HG02678 (cell line): ENCODE measurements at regions not wholly inside any gene's neighbourhood (a gene's known extent, or its start where the extent isn't known, plus 50 kb on each side); places are given as distances from the start of the nearest gene placed in this dataset.

Experiments
- ATAC-seq: cut with Tn5 transposase; IDR thresholded peaks from one replicate; pipeline ENCODE4 v1.9.1; 2021; ENCODE audit warnings: mild to moderate bottlenecking, moderate library complexity; ENCODE audit not compliant: unreplicated experiment

- ATAC-seq = no peak
Measured at GRCh38 chr1:216896146-216896545, 172.9 kb upstream of the ESRRG start.

GRCh38 chr1:216894494-216894893, 171.3 kb upstream of the ESRRG start:
- ATAC-seq = no peak

GRCh38 chr1:216892581-216893160, 169.4 kb upstream of the ESRRG start:
- ATAC-seq = no peak

DNA sequence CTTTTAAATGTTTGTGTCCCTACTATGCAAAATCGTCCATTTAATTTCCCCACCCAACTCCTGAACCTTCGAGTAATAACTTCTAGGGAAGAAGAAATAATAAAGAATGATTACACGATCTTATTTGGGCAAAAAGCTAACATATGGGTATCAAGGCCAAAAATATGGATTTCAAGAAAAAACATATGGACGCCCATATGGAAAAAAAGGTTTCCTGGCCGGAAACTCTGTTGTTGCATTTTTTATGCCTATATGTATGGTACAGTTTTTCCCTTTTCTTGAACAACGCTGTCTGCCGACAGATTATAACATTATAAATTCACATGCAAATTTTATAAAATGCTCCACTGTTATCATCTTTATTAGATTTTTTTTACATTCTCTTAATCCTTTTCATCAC, 167.6 kb upstream of the ESRRG start:
- ATAC-seq = no peak

GRCh38 chr1:216888731-216889130, 165.5 kb upstream of the ESRRG start:
- ATAC-seq = no peak

GRCh38 chr1:216887032-216887431, 163.8 kb upstream of the ESRRG start:
- ATAC-seq = no peak

- ATAC-seq = no peak
Measured at GRCh38 chr1:216884614-216885229, 161.5 kb upstream of the ESRRG start.

- ATAC-seq = no peak
Measured at GRCh38 chr1:216883518-216883917, 160.3 kb upstream of the ESRRG start.

DNA sequence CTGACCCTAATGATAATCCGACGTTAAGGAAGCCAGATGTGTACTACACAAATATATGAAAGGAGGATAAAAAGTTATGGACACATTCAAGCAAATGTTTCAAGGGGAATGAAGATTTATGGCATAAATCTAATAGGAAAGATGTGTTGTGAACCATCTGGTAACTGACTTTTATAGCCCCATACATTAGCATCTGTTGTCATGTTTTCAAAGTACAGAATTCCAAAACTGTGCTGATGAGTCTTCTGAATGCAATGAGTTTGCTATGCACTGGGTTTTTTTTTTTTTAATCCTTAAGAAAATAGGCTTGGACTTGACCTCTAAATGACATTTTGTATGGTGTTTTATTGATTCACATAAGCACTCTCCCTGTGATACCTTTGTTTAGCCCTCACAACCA, 158.5 kb upstream of the ESRRG start:
- no peak for ATAC-seq

- no peak for ATAC-seq
Measured at GRCh38 chr1:216866714-216867113, 143.5 kb upstream of the ESRRG start.

DNA sequence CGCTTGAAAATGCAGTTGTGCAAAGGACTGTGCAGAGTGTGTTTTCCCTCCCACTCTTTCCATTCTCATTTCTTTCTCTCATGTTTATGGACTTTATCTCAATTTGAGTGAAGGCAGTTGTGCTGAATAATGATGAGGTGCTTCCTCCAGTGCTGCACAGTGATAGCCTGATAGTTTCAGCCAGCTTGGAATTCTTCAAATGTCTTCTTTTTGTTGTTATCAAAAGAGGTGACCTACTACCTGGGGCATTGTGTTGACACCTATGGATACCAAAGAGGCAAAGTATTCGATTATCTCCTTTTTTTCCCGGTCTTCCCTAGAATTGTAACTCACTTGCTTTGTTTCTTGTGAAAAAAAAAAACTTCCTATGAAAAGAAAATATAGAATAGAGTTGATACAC, 132.6 kb upstream of the ESRRG start:
- ATAC-seq = no peak

DNA sequence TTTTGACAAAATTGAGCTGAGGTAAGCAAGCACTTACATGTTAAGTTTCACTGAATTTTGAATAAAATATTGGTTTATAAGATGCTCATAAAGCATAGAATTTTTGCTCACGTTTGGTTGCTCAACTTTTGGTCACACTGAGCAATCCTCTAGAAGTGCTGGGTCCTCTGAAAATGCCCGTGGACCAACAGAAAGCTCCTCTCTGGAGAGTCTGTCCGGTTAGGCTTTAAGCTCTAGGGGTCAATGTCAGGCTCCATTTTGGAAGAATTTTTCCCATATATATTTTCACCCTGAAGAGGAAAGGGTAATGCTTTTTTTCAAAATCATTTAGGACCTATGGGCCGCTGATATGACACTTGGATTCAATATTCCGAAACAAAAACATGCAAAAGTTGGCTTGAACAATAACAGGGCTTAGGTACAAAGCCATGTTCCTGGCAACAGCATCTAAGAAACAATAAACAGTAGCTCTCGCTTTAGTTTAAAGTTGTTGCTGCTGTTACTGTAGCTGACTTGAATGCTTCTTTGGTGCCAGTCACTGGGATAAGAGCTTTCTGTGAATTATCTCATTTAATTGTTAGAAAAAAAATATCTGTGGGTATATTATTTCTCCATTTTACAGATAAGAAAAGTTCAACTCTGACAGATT, 131.7 kb upstream of the ESRRG start:
- ATAC-seq = no peak

DNA sequence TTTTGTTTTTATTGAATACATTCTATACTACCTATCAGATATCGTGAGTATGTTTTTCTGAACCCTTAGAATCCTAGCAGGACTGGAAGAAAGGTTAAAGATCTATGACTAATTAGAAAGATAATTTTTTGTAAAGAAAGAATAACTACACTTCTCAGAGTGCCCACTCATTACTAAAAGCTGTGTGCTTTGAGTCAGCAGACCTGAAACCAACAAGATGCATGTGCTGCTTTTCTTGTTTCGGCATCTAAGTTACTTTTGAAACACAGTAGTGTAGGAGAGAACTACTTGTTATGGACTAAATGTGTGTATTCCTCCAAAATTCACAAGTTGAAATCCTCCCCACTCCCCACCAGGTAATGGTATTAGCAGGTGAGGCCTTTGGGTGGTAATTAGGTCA, 127.8 kb upstream of the ESRRG start:
- no peak for ATAC-seq

GRCh38 chr1:216849146-216849545, 125.9 kb upstream of the ESRRG start:
- ATAC-seq = no peak

GRCh38 chr1:216847397-216848036, 124.3 kb upstream of the ESRRG start:
- ATAC-seq = no peak

- ATAC-seq = no peak
Measured at GRCh38 chr1:216846339-216846738, 123.1 kb upstream of the ESRRG start.

GRCh38 chr1:216843409-216843808, 120.2 kb upstream of the ESRRG start:
- ATAC-seq = no peak

DNA sequence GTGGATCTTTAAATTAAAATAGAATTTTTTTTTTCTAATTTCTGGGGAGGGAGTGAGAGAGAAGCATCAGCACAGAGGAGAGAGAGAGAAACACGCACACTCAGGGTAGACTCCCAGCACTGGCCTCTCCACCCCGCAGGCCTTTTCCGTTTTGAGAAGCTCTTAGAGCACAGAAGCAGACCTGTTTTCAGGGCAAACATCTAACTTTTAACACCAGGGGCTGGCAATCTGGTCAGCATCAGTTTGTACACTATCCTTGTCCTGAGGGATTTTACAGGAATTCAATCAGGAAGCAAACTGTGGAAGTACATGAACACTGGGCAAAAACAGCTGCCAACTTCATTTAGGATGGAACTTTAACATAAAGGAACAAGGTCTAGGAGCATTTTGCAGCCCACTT, 117.9 kb upstream of the ESRRG start:
- no peak for ATAC-seq

DNA sequence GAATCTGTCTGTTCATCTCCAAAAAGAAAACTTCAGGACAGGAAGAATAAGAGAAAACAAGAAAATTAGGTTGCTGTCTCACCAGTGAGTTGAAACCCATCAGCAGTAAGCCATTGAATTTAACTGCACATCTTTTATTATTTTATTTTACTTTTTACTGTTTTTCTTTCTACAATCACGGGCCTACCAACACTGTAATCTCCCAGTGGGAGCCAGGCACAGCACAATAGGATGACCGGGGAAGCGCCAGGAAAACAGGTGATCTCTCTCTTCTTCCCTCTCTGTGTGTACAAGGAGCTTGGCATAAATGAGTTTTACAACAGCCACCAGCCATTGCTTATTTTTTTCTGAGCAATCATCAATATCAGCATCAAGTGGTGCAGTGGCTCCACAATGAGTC, 113.1 kb upstream of the ESRRG start:
- no peak for ATAC-seq

DNA sequence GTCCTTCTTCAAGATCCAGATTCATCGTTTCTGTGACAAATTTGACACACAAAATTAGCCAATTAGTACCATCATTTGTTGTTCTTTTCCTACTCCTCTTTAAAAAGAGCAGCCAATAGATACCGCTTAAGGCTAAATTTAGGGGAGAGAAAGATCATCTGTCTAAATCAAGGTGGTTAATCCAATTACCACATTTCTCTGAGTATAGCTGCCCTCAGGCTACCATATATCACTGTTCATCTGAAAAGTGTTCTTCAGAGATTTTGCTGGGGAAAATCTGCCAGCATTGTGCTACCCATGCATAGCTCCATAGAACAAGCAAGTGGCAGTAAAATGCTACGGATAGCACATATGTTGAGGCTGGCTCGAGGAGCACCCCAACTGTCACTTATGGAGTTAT, 110.3 kb upstream of the ESRRG start:
- ATAC-seq = no peak

- ATAC-seq = no peak
Measured at GRCh38 chr1:216832192-216832591, 109.0 kb upstream of the ESRRG start.
